ENCODE measurements at regions not wholly inside any gene's neighbourhood (a gene's known extent, or its start where the extent isn't known, plus 50 kb on each side); places are given as distances from the start of the nearest gene placed in this dataset.

DNA sequence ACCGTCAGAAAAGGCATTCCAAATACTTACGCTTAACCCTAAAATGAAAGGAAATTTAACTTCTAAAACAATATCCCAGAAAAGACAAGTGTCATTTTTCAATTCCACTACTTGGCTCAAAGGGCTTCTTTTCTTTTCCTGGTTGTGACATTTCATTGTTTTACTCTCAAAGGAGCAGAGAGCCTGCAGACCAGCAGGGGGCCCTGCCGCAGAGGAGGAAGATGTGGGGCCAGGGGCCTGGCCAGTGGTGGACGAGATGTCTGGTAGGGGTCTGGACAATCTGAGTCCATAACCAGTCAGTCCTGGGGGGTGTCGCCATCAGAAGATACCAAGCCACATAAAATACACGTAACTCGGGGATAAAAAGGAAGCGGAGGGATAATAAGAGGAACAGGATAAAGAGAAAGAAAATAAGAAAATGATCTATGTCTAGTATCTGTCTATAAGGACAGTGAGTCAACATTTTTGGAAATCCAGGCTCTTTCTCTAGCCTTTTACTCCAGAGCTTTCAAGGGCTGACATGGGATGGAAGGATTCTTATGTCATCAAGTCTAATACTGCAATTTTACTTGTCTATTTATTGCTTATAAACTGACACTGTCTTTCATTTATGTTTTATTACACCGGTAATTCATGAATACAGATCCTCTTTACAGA lies 54.2 kb upstream of the ARHGEF3 start:
- H2AFZ ChIP-seq (ENCODE audit: insufficient read depth, low read depth, low read length, poor library complexity, severe bottlenecking) = peak overlapping the region; percentile 55
- no peaks in the 10 kb centered on the region for H3K4me1 ChIP-seq (ENCODE audit: control insufficient read depth in 1 of 2, insufficient read depth in 2 of 2, low read length in 2 of 2)
- no peaks in the 10 kb centered on the region for H3K9me3 ChIP-seq (replicated peaks in 1 of 2; ENCODE audit: control insufficient read depth in 1 of 2, insufficient read depth in 1 of 2, low read length in 2 of 2)
- H3K4me3 ChIP-seq (replicated peaks in 1 of 3; ENCODE audit: low read depth in 2 of 3, low read length in 3 of 3) = peak overlapping the region in 1 of 3 experiments; percentile 52
- TF ChIP-seq, protein P1, sequence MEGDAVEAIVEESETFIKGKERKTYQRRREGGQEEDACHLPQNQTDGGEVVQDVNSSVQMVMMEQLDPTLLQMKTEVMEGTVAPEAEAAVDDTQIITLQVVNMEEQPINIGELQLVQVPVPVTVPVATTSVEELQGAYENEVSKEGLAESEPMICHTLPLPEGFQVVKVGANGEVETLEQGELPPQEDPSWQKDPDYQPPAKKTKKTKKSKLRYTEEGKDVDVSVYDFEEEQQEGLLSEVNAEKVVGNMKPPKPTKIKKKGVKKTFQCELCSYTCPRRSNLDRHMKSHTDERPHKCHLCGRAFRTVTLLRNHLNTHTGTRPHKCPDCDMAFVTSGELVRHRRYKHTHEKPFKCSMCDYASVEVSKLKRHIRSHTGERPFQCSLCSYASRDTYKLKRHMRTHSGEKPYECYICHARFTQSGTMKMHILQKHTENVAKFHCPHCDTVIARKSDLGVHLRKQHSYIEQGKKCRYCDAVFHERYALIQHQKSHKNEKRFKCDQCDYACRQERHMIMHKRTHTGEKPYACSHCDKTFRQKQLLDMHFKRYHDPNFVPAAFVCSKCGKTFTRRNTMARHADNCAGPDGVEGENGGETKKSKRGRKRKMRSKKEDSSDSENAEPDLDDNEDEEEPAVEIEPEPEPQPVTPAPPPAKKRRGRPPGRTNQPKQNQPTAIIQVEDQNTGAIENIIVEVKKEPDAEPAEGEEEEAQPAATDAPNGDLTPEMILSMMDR (IDR thresholded peaks at IDR 0.05) = peak; percentile 73
- H3K27me3 ChIP-seq (ENCODE audit: control insufficient read depth in 2 of 2, insufficient read depth in 2 of 2, low read length in 2 of 2) = no peaks in the 10 kb centered on the region
- Mint-ChIP-seq H3K27me3 (ENCODE audit: low read depth in 3 of 3) (peaks cover 0 to 4% (median 2%) of the 10 kb centered on the region in 3 donors), H3K9me3 (no peaks in the 10 kb centered on the region), H3K36me3 (no peaks in the 10 kb centered on the region), H3K4me3 (peak overlapping the region; percentile 75 to 92), H3K27ac (peak overlapping the region in 3 of 7 donors; percentile 15 to 38 (median 32)), H3K4me1 (peaks cover 7% of the 10 kb centered on the region)
- no peak overlapping the region for H3K27ac ChIP-seq (ENCODE audit: low read depth in 1 of 2, low read length in 2 of 2)
- no peaks in the 10 kb centered on the region for H4K20me1 ChIP-seq (ENCODE audit: insufficient read depth, low read length)
- intact Hi-C loops (cut with micrococcal nuclease) = loop anchor here in 1 of 2 donors (5.0 kb wide), 1 partner anchor 131 kb away; no protein-coding TSS in a partner anchor
- no peaks in the 10 kb centered on the region for H3K36me3 ChIP-seq (replicated peaks in 1 of 2; ENCODE audit: control insufficient read depth in 1 of 2, insufficient read depth in 2 of 2, low read length in 2 of 2)
- 73% methylated on average over 3 of the region's 9 CpGs for WGBS (ENCODE audit: insufficient coverage)
- H3K9ac ChIP-seq (ENCODE audit: insufficient read depth, low read length, poor library complexity, severe bottlenecking) = peak overlapping the region; percentile 24
- DNase-seq = peak; percentile 12 to 35 (median 31)
- H3K79me2 ChIP-seq (ENCODE audit: insufficient read depth, low read length) = no peaks in the 10 kb centered on the region
- peak overlapping the region; percentile 45 for H3K4me2 ChIP-seq (replicated peaks; ENCODE audit: extremely low read depth, low read length, poor library complexity, severe bottlenecking)

DNA sequence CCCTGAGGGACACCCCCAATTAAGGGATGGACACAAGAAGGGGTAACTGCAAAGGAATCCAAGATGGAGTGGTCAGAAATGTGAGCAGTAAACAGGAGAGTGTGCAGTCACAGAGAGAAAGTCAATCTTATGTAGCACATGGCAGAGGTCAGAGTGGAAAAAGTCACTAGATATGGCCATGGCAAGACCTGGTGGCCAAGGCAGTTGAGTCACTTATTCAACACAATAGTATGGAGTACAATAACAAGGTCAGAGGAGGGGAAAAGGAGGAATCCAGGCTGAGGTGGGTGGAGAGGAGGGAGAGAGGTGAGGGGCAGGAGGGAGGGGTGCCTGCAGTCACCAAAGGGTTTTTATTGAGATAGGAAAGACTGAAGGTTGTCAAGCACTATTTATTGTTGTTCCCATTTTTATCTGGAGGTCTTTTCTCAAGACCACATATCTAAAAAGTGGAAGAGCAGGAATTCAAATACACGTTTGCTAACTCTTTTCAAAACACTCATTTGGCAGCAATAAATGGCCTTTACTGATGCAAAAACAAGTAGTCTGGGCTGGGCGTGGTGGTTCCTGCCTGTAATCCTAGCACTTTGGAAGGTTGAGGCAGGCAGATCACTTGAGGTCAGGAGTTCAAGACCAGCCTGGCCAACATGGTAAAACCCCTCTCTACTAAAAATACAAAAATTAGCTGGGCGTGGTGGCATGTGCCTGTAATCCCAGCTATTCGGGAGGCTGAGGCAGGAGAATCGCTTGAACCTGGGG lies 53.3 kb upstream of the ARHGEF3 start:
- Histone ChIP-seq H3K4me3 (replicated peaks in 1 of 3; ENCODE audit: low read depth in 2 of 3, low read length in 3 of 3) (no peak overlapping the region), H3K4me2 (replicated peaks; ENCODE audit: extremely low read depth, low read length, poor library complexity, severe bottlenecking) (no peak overlapping the region), H3K9me3 (replicated peaks in 1 of 2; ENCODE audit: control insufficient read depth in 1 of 2, insufficient read depth in 1 of 2, low read length in 2 of 2) (no peaks in the 10 kb centered on the region), H3K9ac (ENCODE audit: insufficient read depth, low read length, poor library complexity, severe bottlenecking) (no peak overlapping the region), H3K4me1 (ENCODE audit: control insufficient read depth in 1 of 2, insufficient read depth in 2 of 2, low read length in 2 of 2) (no peaks in the 10 kb centered on the region), H3K36me3 (replicated peaks in 1 of 2; ENCODE audit: control insufficient read depth in 1 of 2, insufficient read depth in 2 of 2, low read length in 2 of 2) (no peaks in the 10 kb centered on the region), H3K27ac (ENCODE audit: low read depth in 1 of 2, low read length in 2 of 2) (no peak overlapping the region), H4K20me1 (ENCODE audit: insufficient read depth, low read length) (no peaks in the 10 kb centered on the region), H2AFZ (ENCODE audit: insufficient read depth, low read depth, low read length, poor library complexity, severe bottlenecking) (no peak overlapping the region), H3K27me3 (ENCODE audit: control insufficient read depth in 2 of 2, insufficient read depth in 2 of 2, low read length in 2 of 2) (no peaks in the 10 kb centered on the region), H3K79me2 (ENCODE audit: insufficient read depth, low read length) (no peaks in the 10 kb centered on the region)
- TF ChIP-seq, protein P1 (IDR thresholded peaks at IDR 0.05) = no peak
- DNase-seq = no peak
- intact Hi-C loops (cut with micrococcal nuclease) = loop anchor here in 1 of 2 donors (5.0 kb wide), 1 partner anchor 132 kb away; no protein-coding TSS in a partner anchor
- Mint-ChIP-seq H3K27ac (peak overlapping the region in 2 of 7 donors; percentile 23 to 71), H3K4me3 (no peak overlapping the region), H3K9me3 (no peaks in the 10 kb centered on the region), H3K36me3 (no peaks in the 10 kb centered on the region), H3K4me1 (peaks cover 7% of the 10 kb centered on the region), H3K27me3 (ENCODE audit: low read depth in 3 of 3) (peaks cover 0 to 2% (median 2%) of the 10 kb centered on the region in 3 donors)
- 71% methylated on average over 1 of the region's 5 CpGs for WGBS (ENCODE audit: insufficient coverage)
